HepG2 (cell line): ENCODE measurements at regions not wholly inside any gene's neighbourhood (a gene's known extent, or its start where the extent isn't known, plus 50 kb on each side); places are given as distances from the start of the nearest gene placed in this dataset.

Experiments used
- DBP ChIP-seq: sonication (generic); formaldehyde crosslinking; IDR thresholded peaks from 2 replicates; pipeline ENCODE4 v1.4.0; 2020; ENCODE audit warnings: missing genetic modification reagents; ENCODE audit errors: not compliant biosample characterization
- DNMT1 ChIP-seq: sonication (generic); formaldehyde crosslinking; IDR thresholded peaks from 2 replicates; pipeline ENCODE4 v1.5.1; 2020; ENCODE audit warnings: mild to moderate bottlenecking, missing genetic modification reagents
- E2F1 ChIP-seq: sonication (generic); formaldehyde crosslinking; IDR thresholded peaks from 2 replicates; pipeline ENCODE4 v1.5.0; 2020; ENCODE audit warnings: missing genetic modification reagents
- MBD4 ChIP-seq: IDR thresholded peaks from 2 replicates; pipeline ENCODE4 v1.6.1; 2012; ENCODE audit warnings: low read length, inconsistent platforms, borderline replicate concordance
- MTF1 ChIP-seq: sonication (generic); formaldehyde crosslinking; IDR thresholded peaks from 2 replicates; pipeline ENCODE4 v1.5.0; 2020; ENCODE audit warnings: missing genetic modification reagents
- SP4 ChIP-seq: sonication (generic); formaldehyde crosslinking; IDR thresholded peaks from 2 replicates; pipeline ENCODE4 v1.8.1; 2023; ENCODE audit warnings: mild to moderate bottlenecking, missing genetic modification reagents
- TRAFD1 ChIP-seq: sonication (generic); formaldehyde crosslinking; IDR thresholded peaks from 2 replicates; pipeline ENCODE4 v1.5.1; 2020; ENCODE audit warnings: missing genetic modification reagents, mild to moderate bottlenecking, borderline replicate concordance
- ZNF136 ChIP-seq: sonication (generic); formaldehyde crosslinking; IDR thresholded peaks from 2 replicates; pipeline ENCODE4 v1.8.1; 2022; ENCODE audit warnings: low read depth, mild to moderate bottlenecking, moderate library complexity, missing genetic modification reagents
- ZNF282 ChIP-seq: fragments of 450-650 bp; IDR thresholded peaks from 2 replicates; pipeline ENCODE4 v1.6.1; 2018; ENCODE audit not compliant: partially characterized antibody
- TF ChIP-seq, protein P1 (sequence below): sonication (generic); formaldehyde crosslinking; conservative IDR thresholded peaks from 2 replicates; pipeline ENCODE4 v1.4.0; 2020; ENCODE audit warnings: mild to moderate bottlenecking, missing genetic modification reagents, moderate library complexity
- TF ChIP-seq, protein P2 (sequence below): IDR thresholded peaks from 2 replicates; pipeline ENCODE4 v1.6.1; 2012; ENCODE audit warnings: low read length, improper control_type of control experiment
- TF ChIP-seq, protein P3 (sequence below): sonication (generic); formaldehyde crosslinking; IDR thresholded peaks from 2 replicates; pipeline ENCODE4 v1.4.0; 2020; ENCODE audit warnings: missing genetic modification reagents

- TF ChIP-seq TRAFD1 (CRISPR knock-in tag) (peak; percentile 80; the same call in 1 of the 2 replicates), ZNF282 (no peak), DBP (CRISPR knock-in tag) (no peak), MBD4 (no peak), SP4 (CRISPR knock-in tag) (0 out of 2 replicates have a peak, but pooled peaks have one; percentile 42), DNMT1 (CRISPR knock-in tag) (0 out of 2 replicates have a peak, but pooled peaks have one; percentile 68), MTF1 (no peak), ZNF136 (no peak), E2F1 (CRISPR knock-in tag) (no peak)
- TF ChIP-seq, protein P1, sequence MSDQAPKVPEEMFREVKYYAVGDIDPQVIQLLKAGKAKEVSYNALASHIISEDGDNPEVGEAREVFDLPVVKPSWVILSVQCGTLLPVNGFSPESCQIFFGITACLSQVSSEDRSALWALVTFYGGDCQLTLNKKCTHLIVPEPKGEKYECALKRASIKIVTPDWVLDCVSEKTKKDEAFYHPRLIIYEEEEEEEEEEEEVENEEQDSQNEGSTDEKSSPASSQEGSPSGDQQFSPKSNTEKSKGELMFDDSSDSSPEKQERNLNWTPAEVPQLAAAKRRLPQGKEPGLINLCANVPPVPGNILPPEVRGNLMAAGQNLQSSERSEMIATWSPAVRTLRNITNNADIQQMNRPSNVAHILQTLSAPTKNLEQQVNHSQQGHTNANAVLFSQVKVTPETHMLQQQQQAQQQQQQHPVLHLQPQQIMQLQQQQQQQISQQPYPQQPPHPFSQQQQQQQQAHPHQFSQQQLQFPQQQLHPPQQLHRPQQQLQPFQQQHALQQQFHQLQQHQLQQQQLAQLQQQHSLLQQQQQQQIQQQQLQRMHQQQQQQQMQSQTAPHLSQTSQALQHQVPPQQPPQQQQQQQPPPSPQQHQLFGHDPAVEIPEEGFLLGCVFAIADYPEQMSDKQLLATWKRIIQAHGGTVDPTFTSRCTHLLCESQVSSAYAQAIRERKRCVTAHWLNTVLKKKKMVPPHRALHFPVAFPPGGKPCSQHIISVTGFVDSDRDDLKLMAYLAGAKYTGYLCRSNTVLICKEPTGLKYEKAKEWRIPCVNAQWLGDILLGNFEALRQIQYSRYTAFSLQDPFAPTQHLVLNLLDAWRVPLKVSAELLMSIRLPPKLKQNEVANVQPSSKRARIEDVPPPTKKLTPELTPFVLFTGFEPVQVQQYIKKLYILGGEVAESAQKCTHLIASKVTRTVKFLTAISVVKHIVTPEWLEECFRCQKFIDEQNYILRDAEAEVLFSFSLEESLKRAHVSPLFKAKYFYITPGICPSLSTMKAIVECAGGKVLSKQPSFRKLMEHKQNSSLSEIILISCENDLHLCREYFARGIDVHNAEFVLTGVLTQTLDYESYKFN (CRISPR knock-in tag) = no peak
- TF ChIP-seq, protein P2, sequence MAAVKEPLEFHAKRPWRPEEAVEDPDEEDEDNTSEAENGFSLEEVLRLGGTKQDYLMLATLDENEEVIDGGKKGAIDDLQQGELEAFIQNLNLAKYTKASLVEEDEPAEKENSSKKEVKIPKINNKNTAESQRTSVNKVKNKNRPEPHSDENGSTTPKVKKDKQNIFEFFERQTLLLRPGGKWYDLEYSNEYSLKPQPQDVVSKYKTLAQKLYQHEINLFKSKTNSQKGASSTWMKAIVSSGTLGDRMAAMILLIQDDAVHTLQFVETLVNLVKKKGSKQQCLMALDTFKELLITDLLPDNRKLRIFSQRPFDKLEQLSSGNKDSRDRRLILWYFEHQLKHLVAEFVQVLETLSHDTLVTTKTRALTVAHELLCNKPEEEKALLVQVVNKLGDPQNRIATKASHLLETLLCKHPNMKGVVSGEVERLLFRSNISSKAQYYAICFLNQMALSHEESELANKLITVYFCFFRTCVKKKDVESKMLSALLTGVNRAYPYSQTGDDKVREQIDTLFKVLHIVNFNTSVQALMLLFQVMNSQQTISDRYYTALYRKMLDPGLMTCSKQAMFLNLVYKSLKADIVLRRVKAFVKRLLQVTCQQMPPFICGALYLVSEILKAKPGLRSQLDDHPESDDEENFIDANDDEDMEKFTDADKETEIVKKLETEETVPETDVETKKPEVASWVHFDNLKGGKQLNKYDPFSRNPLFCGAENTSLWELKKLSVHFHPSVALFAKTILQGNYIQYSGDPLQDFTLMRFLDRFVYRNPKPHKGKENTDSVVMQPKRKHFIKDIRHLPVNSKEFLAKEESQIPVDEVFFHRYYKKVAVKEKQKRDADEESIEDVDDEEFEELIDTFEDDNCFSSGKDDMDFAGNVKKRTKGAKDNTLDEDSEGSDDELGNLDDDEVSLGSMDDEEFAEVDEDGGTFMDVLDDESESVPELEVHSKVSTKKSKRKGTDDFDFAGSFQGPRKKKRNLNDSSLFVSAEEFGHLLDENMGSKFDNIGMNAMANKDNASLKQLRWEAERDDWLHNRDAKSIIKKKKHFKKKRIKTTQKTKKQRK = 0 out of 2 replicates have a peak, but pooled peaks have one; percentile 20
- TF ChIP-seq, protein P3, sequence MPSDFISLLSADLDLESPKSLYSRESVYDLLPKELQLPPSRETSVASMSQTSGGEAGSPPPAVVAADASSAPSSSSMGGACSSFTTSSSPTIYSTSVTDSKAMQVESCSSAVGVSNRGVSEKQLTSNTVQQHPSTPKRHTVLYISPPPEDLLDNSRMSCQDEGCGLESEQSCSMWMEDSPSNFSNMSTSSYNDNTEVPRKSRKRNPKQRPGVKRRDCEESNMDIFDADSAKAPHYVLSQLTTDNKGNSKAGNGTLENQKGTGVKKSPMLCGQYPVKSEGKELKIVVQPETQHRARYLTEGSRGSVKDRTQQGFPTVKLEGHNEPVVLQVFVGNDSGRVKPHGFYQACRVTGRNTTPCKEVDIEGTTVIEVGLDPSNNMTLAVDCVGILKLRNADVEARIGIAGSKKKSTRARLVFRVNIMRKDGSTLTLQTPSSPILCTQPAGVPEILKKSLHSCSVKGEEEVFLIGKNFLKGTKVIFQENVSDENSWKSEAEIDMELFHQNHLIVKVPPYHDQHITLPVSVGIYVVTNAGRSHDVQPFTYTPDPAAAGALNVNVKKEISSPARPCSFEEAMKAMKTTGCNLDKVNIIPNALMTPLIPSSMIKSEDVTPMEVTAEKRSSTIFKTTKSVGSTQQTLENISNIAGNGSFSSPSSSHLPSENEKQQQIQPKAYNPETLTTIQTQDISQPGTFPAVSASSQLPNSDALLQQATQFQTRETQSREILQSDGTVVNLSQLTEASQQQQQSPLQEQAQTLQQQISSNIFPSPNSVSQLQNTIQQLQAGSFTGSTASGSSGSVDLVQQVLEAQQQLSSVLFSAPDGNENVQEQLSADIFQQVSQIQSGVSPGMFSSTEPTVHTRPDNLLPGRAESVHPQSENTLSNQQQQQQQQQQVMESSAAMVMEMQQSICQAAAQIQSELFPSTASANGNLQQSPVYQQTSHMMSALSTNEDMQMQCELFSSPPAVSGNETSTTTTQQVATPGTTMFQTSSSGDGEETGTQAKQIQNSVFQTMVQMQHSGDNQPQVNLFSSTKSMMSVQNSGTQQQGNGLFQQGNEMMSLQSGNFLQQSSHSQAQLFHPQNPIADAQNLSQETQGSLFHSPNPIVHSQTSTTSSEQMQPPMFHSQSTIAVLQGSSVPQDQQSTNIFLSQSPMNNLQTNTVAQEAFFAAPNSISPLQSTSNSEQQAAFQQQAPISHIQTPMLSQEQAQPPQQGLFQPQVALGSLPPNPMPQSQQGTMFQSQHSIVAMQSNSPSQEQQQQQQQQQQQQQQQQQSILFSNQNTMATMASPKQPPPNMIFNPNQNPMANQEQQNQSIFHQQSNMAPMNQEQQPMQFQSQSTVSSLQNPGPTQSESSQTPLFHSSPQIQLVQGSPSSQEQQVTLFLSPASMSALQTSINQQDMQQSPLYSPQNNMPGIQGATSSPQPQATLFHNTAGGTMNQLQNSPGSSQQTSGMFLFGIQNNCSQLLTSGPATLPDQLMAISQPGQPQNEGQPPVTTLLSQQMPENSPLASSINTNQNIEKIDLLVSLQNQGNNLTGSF = 0 out of 2 replicates have a peak, but pooled peaks have one; percentile 35
These were observed 143.9 kb upstream of the HS3ST2 start (continued) for GRCh38 chr16:22670044-22670536.
